Islet of Langerhans (tissue), 1 donor: ENCODE measurements at regions not wholly inside any gene's neighbourhood (a gene's known extent, or its start where the extent isn't known, plus 50 kb on each side); places are given as distances from the start of the nearest gene placed in this dataset.
"Not testable (repeated sequence)": the region's sequence is repeated elsewhere in the genome, so short reads cannot be mapped to it uniquely, and the experiment has no call there.

Experiments
- FAIRE-seq: peaks from one replicate; lab custom pipeline; 2011; peaks lifted over from hg19 to GRCh38; lab: Jason Lieb, UNC

DNA sequence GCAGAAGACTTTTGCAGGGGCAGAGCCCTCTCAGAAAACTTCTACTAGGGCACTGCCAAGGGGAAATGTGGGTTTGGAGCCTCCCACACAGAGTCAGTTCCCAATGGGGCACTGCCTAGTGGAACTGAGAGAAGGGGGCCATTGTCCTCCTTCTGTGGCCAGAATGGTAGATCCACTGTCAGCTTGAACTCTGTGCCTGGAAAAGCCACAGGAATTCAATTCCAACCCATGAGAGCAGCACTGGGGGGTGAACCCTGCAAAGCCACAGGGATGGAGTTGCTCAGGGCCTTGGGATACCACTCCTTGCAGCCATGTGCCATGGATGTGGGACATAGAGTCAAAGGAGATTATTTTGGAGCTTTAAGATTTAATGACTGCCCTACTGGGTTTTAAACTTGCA lies 262.2 kb upstream of the SEMA3C start:
- no peak for FAIRE-seq

DNA sequence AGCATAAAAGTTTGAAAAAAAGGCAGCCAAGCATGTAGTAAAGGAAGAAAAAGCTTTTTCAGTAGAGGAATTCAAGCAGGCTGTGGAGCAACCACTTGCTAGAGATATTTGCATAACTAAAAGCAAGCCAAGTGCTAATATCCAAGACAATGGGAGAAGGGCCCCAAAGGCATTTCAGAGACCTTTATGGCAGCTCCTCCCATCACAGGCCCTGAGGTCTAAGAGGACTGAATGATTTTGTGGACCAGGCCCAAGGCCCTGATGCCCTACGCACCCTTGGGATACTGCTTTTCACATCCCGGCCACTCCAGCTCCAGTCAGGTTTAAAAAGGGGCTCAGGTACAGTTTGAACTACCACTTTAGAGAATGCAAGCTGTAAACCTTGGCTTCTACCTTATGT lies 261.7 kb upstream of the SEMA3C start:
- FAIRE-seq, result no peak

DNA sequence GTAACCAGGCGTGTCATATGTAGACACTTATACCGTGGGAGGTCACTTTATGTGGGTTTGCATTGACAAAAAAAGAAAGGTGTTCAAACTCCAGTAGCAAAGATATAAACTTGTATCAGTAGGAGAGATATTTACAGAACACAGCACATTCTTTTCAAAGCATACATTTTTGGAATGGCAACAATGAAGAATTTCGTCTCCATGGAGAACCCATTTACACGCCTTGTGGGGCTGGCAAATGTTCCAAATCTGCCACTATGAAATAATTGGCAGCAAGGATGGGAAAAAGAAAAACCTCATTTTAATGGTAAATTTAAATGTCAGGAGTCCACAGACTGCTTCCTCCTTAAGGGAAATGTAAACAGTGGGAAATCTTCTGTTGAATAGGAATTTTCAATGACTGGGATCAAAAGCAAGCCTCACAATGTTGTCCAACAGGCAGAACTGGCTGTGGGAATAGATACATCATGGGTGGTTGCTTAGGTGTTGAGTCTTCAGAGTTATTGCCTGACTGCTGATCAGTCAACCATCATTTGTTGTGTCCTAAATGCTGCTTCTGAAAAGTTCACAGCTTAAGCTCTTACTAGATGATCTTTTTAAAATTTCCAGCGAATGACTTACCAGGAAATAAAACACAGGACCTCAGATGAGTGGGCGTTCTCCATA lies 256.6 kb upstream of the SEMA3C start:
- FAIRE-seq, result no peak

DNA sequence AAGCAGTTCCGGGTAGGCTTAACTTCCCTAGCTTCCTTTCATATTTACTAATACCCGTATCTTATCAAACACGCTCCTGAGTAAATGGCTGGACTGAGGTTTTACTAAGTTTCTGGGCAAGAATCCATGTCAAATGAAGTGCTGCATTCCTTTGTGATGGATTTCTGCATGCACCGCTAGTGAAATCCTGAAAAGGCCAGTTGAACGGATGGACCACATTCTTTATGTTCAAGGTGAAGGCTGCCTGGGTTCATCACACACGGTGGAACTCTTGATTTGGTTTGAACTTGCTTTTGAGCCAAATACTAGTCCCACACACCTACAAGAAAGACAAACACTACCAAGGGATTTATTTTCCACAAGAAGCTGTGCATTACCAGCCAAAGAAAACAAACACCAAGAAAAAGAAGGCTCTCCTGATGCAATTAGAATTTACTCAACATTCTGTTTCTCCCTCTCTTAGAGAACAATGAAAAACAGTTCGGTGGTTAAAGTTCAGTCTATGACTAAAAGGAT lies 255.0 kb upstream of the SEMA3C start:
- no peak for FAIRE-seq

DNA sequence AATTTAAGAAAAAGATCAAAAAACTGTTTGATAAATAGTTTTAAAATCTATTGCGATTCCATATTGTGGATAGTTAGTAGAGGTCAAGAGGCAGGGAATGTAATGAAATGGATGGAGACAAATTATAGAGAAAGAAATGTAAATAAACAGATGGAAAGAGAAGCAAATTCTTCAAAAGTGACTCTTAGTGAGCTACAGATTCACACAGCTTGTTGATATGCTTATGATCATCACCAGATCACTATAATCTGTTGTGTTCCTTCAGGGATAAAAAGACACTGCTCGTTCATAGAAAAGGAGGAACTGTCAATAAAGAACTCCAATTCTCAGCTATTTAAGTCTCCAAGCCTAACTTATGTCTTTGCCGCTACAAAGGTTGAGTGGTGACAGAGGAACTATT lies 251.4 kb upstream of the SEMA3C start:
- no peak for FAIRE-seq

DNA sequence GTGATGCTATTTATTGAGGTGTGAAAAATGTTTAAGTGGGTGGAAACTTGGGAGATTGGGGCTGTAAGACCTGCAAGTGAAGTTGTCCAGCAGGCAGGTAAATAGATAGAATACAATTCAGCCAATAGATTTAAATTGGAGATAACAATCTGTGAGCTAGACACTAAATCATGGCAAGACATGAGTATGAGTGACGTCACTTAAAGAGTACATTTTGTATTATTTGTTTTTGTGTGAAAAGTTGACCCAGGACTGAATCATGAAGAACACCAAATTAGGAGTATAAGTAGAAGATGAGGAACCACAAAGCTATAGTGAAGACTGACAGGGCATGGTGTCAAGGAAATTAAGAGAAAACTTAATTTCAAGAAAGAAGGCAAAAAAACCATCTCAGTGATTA lies 249.1 kb upstream of the SEMA3C start:
- no peak for FAIRE-seq

DNA sequence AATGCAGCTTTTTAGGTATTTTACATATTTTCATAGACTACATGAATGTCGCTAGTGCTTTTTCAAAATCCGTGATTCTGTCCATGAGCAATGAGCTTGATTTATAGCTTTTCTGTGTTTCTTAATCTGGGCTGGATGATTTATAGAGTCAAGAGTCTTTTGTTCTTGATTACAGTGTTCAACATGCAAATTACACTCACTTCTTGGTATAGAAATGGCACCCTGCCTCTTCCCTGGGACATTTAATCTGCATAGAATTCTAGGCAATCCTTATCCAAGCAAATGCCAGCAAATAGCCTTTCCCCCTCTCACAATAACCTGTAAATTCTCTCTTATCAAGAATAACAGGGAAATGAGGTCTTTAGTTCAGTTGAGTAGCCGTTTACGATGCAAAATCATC lies 246.2 kb upstream of the SEMA3C start:
- FAIRE-seq, result no peak

DNA sequence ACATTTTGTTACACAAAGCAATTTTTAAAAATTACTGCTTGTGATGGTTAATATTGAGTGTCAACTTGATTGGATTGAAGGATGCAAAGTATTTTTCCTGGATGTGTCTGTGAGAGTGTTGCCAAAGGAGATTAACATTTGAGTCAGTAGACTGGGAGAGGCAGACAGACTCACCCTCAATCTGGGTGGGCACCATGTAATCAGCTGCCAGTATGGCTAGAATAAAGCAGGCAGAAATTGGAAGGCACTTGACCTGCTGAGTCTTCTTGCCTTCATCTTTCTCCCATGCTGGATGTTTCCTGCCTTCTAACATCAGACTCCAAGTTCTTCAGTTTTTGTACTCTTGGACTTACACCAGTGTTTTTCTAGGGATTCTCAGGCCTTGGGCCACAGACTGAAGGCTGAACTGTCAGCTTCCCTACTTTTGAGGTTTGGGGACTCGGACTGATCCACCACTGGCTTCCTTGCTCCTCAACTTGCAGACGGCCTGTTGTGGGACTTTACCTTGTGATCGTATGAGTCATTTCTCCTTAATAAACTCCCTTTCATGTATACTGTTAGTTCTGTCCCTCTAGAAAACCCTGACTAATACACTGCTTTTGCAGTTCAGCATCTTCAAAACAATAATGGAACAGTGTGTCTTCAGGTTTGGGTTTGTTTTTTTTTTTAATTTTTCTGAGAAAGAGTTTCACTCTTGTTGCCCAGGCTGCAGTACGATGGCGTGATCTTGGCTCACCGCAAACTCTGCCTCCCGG lies 244.1 kb upstream of the SEMA3C start:
- FAIRE-seq, result no peak

DNA sequence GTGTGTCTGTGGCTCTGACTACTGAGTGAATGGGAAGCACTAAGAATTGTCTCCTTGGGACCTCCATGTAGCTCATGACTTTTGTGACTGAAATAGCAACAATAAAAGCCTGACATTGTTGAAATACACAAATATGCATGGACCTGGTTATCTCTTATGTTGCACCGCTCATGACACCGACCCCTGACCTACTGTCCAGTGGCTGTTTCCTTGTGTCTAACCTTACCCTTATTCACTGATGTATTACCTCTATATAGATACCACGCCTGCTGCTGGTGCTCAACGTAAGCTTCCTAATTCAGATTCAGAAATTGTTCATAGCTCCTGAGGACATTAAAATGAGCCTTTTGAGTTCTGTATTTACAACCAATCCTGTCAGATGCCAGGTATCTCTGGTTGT lies 243.4 kb upstream of the SEMA3C start:
- no peak for FAIRE-seq

DNA sequence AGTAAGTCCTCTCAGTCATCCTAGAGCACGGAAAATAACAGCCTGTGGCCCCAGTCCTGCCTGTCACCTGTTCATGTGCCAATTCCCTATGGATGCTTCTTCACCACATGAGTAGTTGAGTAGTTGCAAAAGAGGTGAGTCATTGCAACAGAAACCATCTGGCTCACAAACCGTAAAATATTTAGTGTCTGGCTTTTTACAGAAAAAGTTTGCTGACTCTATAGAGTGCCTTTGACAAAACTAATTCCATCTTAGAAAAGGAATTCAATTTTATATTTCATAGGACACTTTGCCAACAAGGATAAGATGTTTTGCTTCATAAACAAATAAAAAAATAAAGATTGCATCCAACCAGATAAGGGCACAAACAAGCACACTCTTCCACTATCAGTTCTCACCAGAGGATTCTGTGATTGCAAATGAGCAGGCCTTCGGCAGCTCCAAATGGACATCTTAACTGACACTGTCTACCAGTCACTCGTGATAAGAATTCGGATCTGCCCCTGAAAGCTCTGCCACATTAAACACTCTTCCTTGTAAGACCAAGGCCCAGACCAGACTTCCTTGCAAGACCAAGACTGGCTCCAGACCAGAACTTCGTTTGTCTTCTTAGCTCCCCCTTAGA lies 242.7 kb upstream of the SEMA3C start:
- no peak for FAIRE-seq

DNA sequence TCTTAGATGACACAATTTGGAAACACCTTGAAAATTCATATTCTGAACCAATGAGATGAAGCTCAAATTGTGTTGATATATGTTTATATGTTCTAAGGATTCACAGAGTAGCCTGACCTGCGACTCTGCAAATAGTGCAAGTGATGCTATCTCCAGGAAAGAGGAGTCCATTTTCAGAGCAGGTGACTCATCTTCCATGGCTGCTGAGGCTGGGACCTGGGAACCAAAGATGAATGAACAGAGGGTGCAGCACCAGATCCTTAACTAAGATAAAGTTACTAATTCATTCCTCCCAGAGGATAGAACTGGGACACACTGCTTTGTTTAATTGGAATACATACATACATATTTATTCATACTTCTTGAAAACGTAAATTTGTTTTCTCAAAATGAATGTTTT lies 240.6 kb upstream of the SEMA3C start:
- no peak for FAIRE-seq

DNA sequence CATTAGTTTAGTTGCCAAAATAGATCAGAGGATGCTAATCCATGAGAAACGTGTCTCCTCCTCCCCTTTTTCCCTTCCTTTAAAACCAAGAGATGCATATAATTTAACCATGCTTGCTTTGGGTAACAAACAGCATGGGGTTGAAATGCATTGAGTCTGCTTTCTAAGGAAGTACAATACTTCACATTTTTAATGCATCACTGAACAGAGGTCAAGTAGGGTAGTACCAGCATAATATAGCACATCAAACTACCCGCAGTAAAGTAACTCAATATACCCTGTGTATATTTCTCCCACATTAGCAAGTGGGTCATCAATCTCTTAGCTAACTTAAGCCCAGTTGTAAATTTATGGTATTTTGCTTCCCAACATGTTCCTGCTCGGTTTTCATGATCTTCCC lies 239.3 kb upstream of the SEMA3C start:
- peak; percentile 53 for FAIRE-seq

DNA sequence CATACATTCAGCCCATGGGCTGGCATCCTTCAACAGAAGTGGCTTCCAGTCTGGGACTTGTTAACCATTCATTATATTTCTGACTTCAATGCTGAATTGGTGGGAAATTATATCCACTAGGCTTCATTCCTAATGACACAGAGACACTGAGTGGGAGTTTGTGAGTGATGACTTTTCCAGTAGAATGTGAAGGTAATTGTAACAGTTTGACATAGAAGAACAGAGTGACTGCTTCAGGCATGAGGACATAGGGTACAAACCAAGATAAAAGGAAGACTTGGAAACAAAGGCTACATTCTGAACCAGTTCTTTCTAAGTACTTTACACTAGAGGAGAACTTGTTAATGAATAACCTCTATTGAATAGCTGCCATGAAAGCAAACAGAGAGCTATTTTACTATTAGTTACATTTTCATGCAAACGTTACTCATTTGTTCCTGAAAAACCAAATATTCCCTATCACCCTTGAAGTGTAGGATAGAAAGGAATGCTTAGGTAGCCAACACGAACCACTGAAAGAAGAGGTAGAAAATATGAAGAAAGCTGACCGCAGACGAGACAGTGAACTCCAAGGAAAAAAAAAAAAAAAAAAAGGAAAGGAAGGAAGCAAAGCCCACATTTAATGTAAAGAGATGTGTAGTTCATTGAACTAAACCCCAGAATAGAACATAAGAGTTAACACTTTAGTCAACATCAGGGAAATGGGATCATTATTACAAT lies 237.0 kb upstream of the SEMA3C start:
- peak; percentile 84 for FAIRE-seq

DNA sequence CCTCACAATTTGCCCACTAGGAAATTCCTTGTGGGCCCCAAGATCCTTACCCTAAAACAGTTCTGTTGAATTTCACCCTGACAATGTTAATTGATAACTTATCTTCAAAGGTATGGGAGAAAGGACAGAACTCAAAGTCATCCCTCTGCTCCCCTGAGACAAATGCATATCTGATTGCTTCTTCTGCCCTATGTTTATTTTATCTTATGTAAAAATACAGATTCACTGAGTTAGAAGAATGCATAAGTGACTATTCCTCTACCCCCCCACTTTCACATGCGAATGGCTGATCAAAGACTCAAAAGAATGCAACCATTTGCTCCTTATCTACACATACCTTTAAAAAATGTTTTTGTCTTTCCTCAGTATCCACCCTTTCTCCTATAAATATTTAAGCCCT lies 235.7 kb upstream of the SEMA3C start:
- FAIRE-seq, result no peak

DNA sequence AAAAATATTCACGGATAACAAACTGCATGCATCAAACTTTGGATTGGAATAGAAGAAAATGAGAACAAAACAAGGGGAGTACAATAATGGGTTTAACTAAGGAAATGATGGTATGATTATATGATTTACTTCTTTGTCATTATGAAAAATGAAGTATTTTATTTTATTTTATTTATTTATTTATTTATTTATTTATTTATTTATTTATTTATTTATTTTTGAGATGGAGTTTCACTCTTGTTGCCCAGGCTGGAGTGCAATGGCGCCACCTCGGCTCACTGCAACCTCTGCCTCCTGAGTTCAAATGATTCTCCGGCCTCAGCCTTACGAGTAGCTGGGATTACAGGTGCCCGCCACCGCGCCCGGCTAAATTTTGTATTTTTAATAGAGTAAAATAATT lies 234.1 kb upstream of the SEMA3C start:
- FAIRE-seq, result not testable (repeated sequence)

DNA sequence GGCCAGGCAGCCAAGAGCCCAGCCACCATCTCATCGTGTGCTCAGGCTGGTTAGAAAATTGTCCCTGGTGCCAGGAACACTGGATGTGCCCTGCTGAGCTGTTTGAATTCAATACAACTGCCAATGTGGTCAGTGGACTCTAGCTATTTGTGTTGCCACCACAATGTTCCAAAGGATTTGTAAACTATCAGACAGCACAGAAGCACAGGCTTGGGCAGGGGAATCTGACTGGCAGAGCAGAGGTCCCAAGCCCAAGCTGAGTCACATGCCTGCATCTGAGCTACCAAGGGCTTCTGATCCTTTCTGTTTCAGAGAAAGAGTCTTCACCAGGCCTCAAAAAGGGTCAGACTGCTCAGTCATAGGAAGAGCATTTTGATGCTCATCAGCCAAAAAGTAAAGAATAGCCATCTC lies 232.1 kb upstream of the SEMA3C start:
- no peak for FAIRE-seq

DNA sequence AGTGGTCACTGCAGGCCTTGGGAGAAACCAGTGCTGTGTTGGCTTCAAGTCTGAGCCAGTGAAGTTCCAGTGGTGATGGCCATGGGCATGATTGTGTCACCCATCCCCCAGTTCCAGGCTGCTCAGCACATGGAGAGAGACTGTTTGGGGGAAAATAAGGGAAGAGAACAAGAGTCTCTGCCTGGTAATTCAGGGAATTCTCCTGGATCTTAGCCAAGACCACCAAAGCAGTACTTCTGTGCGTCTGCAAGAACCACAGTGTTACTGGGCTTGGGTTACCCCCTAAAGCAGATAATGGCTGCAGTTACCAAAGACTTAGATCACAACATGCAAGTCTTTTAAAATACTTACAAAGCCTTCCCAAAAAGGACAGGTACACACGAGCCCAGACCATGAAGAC lies 225.0 kb upstream of the SEMA3C start:
- no peak for FAIRE-seq

DNA sequence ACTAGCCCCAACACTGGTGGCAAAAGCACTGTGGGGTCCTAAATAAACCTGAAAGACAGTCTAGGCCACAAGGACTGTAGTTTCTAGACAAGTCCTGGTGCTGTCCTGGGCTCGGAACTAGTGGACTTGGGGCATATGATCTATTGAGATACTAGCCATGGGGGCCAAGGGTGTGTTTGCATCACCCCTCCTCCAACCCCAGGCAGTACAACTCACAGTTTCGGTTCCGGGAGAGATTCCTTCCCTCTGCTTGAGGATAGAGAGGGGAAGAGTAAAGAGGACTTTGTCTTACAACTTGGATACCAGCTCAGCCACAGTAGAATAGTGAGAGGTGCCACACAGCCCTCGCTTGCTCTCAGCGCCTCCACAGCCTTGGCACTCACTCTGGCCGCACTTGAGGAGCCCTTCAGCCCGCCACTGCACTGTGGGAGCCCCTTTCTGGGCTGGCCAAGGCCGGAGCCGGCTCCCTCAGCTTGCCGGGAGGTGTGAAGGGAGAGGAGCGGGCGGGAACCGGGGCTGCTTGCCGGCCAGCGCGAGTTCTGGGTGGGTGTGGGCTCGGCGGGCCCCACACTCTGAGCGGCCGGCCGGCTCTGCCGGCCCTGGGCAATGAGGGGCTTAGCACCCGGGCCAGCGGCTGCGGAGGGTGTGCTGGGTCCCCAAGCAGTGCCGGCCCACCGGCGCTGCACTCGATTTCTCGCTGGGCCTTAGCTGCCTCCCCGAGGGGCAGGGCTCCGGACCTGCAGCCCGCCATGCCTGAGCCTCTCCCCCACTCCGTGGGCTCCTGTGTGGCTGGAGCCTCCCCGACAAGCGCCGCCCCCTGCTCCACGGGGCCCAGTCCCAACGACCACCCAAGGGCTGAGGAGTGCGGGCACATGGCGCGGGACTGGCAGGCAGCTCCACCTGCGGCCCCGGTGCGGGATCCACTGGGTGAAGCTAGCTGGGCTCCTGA lies 222.7 kb upstream of the SEMA3C start:
- not testable (repeated sequence) for FAIRE-seq

DNA sequence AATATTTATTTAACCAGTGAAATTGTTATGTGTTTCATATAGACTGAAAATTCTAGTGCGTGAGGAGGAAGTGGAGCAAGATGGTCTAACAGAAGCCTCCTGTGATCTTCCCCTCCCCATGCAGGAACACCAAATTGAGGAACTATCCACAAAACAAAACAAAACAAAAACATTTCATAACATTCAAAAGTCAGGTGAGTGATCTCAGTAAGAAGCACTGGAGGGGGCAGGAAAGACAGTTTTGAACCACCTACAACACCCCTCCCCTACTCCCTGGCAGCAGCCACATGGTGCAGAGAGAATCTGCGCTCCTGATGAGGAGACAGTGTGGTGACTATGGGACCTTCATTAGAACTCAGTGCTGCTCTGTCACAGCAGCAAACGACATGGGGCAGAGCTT lies 221.9 kb upstream of the SEMA3C start:
- no peak for FAIRE-seq

DNA sequence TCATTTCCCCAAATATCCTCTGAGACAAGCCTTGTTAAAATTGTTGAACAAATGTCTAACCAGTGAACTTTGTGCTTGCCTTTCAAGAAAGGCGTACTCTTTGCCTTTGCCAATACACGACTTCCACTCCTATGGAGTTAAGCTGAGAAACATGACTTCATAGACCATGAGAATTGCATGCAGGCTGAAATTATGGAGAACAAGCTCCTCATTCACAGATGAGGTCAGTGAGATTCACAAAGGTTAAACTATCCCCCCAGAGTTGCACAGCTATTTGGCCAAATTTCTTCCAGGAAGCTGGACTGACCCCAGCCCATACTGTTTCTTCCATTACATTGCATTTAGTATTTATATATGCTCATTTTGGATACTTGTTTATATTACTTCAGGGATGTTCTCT lies 221.4 kb upstream of the SEMA3C start:
- FAIRE-seq, result no peak

DNA sequence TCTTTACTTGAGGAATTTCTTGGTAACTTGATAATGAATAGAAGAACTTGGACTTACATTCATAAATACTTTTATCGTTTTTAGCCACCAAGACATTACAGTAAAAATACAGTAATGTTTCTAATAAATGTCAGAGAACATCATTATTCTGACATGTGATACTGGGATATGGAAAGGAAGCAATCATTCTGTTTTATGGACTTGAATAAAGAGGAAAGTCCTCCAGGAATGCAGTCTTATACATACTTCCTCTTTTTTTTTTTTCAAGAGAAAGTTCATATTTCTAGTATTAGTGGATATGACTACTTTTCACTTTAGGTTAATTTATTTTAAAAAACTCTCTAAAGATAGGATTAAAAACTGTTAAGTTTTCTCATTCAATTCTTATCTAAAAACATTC lies 220.0 kb upstream of the SEMA3C start:
- no peak for FAIRE-seq

DNA sequence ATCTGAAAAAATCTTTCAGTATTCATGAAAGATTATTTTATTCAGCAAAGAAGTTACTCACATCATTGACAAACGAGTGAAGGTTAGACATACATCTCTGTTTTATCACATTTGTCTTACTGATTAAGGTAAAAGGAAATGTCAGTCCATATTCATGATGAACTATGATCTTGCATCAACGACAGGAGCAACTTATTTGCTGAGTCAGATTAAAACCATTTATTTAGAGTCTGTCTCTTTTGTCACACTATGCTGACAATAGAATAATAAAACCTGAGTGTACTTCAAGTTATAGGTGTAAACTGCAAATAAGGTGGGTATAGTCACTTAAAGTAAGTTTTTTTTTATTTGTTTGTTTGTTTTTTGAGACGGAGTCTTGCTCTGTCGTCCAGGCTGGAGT lies 216.5 kb upstream of the SEMA3C start:
- FAIRE-seq, result no peak
